ENCODE measurements at regions not wholly inside any gene's neighbourhood (a gene's known extent, or its start where the extent isn't known, plus 50 kb on each side); places are given as distances from the start of the nearest gene placed in this dataset.
A peak's percentile ranks its signal among the peaks of the same experiment; 100 is the strongest.
"Not testable (repeated sequence)": the region's sequence is repeated elsewhere in the genome, so short reads cannot be mapped to it uniquely, and the experiment has no call there.

- no CpG with 5 or more reads among the region's 3 CpGs for WGBS (ENCODE audit: insufficient coverage)
- Histone ChIP-seq H3K36me3 (ENCODE audit: control insufficient read depth, insufficient read depth, low read length) (no peaks in the 10 kb centered on the region), H3K4me1 (ENCODE audit: control insufficient read depth, insufficient read depth, low read length) (no peaks in the 10 kb centered on the region), H3K27me3 (ENCODE audit: control insufficient read depth, insufficient read depth, low read length) (no peaks in the 10 kb centered on the region), H3K9me3 (ENCODE audit: control insufficient read depth, insufficient read depth, low read length) (no peaks in the 10 kb centered on the region), H3K4me3 (ENCODE audit: low read depth, low read length) (no peak overlapping the region), H3K27ac (ENCODE audit: low read depth, low read length) (no peak overlapping the region)
- DNase-seq (ENCODE audit: low read depth in 4 of 6, low spot score in 6 of 6), result no peak
Observed at GRCh38 chr12:97982684-97983083, 520.1 kb downstream of the RMST start.

GRCh38 chr12:97983796-97984195, 521.2 kb downstream of the RMST start:
- H3K27me3 ChIP-seq (ENCODE audit: control insufficient read depth, insufficient read depth, low read length), result no peaks in the 10 kb centered on the region
- no peaks in the 10 kb centered on the region for H3K9me3 ChIP-seq (ENCODE audit: control insufficient read depth, insufficient read depth, low read length)
- H3K27ac ChIP-seq (ENCODE audit: low read depth, low read length), result no peak overlapping the region
- no peak for DNase-seq (ENCODE audit: low read depth in 4 of 6, low spot score in 6 of 6)
- H3K4me1 ChIP-seq (ENCODE audit: control insufficient read depth, insufficient read depth, low read length), result no peaks in the 10 kb centered on the region
- H3K4me3 ChIP-seq (ENCODE audit: low read depth, low read length), result no peak overlapping the region
- H3K36me3 ChIP-seq (ENCODE audit: control insufficient read depth, insufficient read depth, low read length), result no peaks in the 10 kb centered on the region
- WGBS (ENCODE audit: insufficient coverage), result 100% methylated on average over 2 of the region's 3 CpGs

- H3K27ac ChIP-seq (ENCODE audit: low read depth, low read length), result no peak overlapping the region
- no peaks in the 10 kb centered on the region for H3K4me1 ChIP-seq (ENCODE audit: control insufficient read depth, insufficient read depth, low read length)
- H3K4me3 ChIP-seq (ENCODE audit: low read depth, low read length), result no peak overlapping the region
- no CpG with 5 or more reads among the region's 2 CpGs for WGBS (ENCODE audit: insufficient coverage)
- H3K36me3 ChIP-seq (ENCODE audit: control insufficient read depth, insufficient read depth, low read length), result no peaks in the 10 kb centered on the region
- no peaks in the 10 kb centered on the region for H3K9me3 ChIP-seq (ENCODE audit: control insufficient read depth, insufficient read depth, low read length)
- no peak for DNase-seq (ENCODE audit: low read depth in 4 of 6, low spot score in 6 of 6)
- no peaks in the 10 kb centered on the region for H3K27me3 ChIP-seq (ENCODE audit: control insufficient read depth, insufficient read depth, low read length)
Observed at GRCh38 chr12:97984436-97984835, 521.8 kb downstream of the RMST start.

- 44% methylated on average over 3 of the region's 4 CpGs for WGBS (ENCODE audit: insufficient coverage)
- DNase-seq (ENCODE audit: low read depth in 4 of 6, low spot score in 6 of 6), result peak in 2 of 6 donors; percentile 64 to 96
- Histone ChIP-seq H3K27ac (ENCODE audit: low read depth, low read length) (no peak overlapping the region), H3K4me1 (ENCODE audit: control insufficient read depth, insufficient read depth, low read length) (no peaks in the 10 kb centered on the region), H3K27me3 (ENCODE audit: control insufficient read depth, insufficient read depth, low read length) (no peaks in the 10 kb centered on the region), H3K36me3 (ENCODE audit: control insufficient read depth, insufficient read depth, low read length) (no peaks in the 10 kb centered on the region), H3K9me3 (ENCODE audit: control insufficient read depth, insufficient read depth, low read length) (no peaks in the 10 kb centered on the region), H3K4me3 (ENCODE audit: low read depth, low read length) (no peak overlapping the region)
Observed at GRCh38 chr12:97984974-97985580, 522.5 kb downstream of the RMST start.

- no peak overlapping the region for H3K4me3 ChIP-seq (ENCODE audit: low read depth, low read length)
- DNase-seq (ENCODE audit: low read depth in 4 of 6, low spot score in 6 of 6), result no peak
- H3K27ac ChIP-seq (ENCODE audit: low read depth, low read length), result no peak overlapping the region
- WGBS (ENCODE audit: insufficient coverage), result 80% methylated on average over 2 of the region's 5 CpGs
- H3K9me3 ChIP-seq (ENCODE audit: control insufficient read depth, insufficient read depth, low read length), result no peaks in the 10 kb centered on the region
- H3K36me3 ChIP-seq (ENCODE audit: control insufficient read depth, insufficient read depth, low read length), result no peaks in the 10 kb centered on the region
- H3K27me3 ChIP-seq (ENCODE audit: control insufficient read depth, insufficient read depth, low read length), result no peaks in the 10 kb centered on the region
- H3K4me1 ChIP-seq (ENCODE audit: control insufficient read depth, insufficient read depth, low read length), result no peaks in the 10 kb centered on the region
Observed at GRCh38 chr12:97985834-97986233, 523.2 kb downstream of the RMST start.

DNA sequence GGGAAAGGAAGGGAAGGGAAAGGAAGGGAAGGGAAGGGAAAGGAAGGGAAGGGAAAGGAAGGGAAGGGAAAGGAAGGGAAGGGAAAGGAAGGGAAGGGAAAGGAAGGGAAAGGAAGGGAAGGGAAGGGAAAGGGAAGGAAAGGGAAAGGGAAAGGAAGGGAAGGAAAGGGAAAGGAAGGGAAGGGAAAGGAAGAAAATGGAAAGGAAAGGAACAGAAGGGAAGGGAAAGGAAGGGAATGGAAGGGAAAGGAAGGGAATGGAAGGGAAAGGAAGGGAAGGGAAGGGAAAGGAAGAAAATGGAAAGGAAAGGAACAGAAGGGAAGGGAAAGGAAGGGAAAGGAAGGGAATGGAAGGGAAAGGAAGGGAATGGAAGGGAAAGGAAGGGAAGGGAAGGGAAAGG, 526.0 kb downstream of the RMST start:
- H3K4me3 ChIP-seq (ENCODE audit: low read depth, low read length); DNase-seq (ENCODE audit: low read depth in 4 of 6, low spot score in 6 of 6); H3K27me3 ChIP-seq (ENCODE audit: control insufficient read depth, insufficient read depth, low read length); H3K9me3 ChIP-seq (ENCODE audit: control insufficient read depth, insufficient read depth, low read length); H3K36me3 ChIP-seq (ENCODE audit: control insufficient read depth, insufficient read depth, low read length); H3K27ac ChIP-seq (ENCODE audit: low read depth, low read length); H3K4me1 ChIP-seq (ENCODE audit: control insufficient read depth, insufficient read depth, low read length): not testable (repeated sequence)

DNA sequence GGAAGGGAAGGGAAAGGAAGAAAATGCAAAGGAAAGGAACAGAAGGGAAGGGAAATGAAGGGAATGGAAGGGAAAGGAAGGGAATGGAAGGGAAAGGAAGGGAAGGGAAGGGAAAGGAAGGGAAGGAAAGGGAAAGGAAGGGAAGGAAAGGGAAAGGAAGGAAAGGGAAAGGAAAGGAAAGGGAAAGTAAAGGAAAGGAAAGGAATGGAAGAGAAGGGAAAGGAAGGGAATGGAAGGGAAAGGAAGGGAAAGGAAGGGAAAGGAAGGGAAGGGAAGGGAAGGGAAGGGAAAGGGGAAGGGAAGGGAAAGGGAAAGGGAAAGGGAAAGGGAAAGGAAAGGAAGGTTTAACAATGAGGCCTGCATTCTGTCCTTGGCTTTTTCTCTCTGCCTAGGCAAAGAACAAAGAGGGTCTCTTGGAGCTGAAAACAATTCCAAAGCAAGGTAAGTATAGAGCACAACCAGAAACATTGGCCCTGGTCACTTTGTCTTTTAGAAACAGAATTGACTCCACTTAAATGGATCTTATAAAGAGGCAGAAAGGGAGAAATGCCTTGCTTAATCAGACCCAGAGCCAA, 525.9 kb upstream of the TMPO start:
- Histone ChIP-seq H3K27ac (ENCODE audit: low read depth, low read length) (no peak overlapping the region), H3K4me3 (ENCODE audit: low read depth, low read length) (no peak overlapping the region), H3K36me3 (ENCODE audit: control insufficient read depth, insufficient read depth, low read length) (no peaks in the 10 kb centered on the region), H3K9me3 (ENCODE audit: control insufficient read depth, insufficient read depth, low read length) (peaks cover 4% of the 10 kb centered on the region), H3K4me1 (ENCODE audit: control insufficient read depth, insufficient read depth, low read length) (no peaks in the 10 kb centered on the region), H3K27me3 (ENCODE audit: control insufficient read depth, insufficient read depth, low read length) (no peaks in the 10 kb centered on the region)
- DNase-seq (ENCODE audit: low read depth in 4 of 6, low spot score in 6 of 6), result no peak

DNA sequence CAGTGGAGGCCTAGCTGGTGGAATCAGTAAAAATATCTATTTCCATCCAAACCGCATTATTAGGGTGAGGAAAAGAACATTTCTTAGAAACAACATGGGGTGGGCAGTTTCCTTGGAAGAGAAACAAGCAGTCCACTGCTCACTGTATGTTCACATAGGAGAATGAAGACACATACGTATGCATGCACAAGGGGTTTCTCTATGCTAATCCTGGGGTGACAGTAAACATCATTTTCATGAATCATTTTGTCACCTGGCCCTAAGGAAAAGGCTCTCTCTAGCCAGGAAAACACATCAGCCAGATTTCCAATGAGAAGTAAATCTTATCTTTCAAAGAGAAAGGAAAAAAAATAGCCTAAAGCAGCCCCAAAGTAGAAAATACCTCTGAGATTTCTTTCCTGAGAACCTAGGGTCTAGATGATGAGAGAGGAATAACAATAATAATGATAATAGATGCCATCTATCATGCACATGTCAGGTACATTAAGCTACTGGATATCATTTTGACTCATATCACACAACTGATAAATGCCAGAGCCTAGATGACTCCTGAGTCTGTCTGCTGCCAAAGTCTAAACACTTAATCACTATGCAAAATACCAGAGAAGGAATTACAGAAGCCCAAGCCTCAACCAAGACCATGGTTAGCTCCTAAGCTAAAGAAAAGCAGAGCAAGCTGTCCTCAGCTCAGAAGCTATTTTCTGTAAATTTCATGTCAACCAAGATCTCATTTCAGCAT, 520.5 kb upstream of the TMPO start:
- Histone ChIP-seq H3K4me3 (ENCODE audit: low read depth, low read length) (no peak overlapping the region), H3K36me3 (ENCODE audit: control insufficient read depth, insufficient read depth, low read length) (no peaks in the 10 kb centered on the region), H3K27ac (ENCODE audit: low read depth, low read length) (no peak overlapping the region), H3K4me1 (ENCODE audit: control insufficient read depth, insufficient read depth, low read length) (no peaks in the 10 kb centered on the region), H3K9me3 (ENCODE audit: control insufficient read depth, insufficient read depth, low read length) (peaks cover 4% of the 10 kb centered on the region), H3K27me3 (ENCODE audit: control insufficient read depth, insufficient read depth, low read length) (no peaks in the 10 kb centered on the region)
- WGBS (ENCODE audit: insufficient coverage), result no CpG with 5 or more reads among the region's 2 CpGs
- DNase-seq (ENCODE audit: low read depth in 4 of 6, low spot score in 6 of 6), result no peak

- Histone ChIP-seq H3K27me3 (ENCODE audit: control insufficient read depth, insufficient read depth, low read length) (no peaks in the 10 kb centered on the region), H3K9me3 (ENCODE audit: control insufficient read depth, insufficient read depth, low read length) (peaks cover 4% of the 10 kb centered on the region), H3K4me1 (ENCODE audit: control insufficient read depth, insufficient read depth, low read length) (no peaks in the 10 kb centered on the region), H3K4me3 (ENCODE audit: low read depth, low read length) (no peak overlapping the region), H3K36me3 (ENCODE audit: control insufficient read depth, insufficient read depth, low read length) (no peaks in the 10 kb centered on the region), H3K27ac (ENCODE audit: low read depth, low read length) (no peak overlapping the region)
- no peak for DNase-seq (ENCODE audit: low read depth in 4 of 6, low spot score in 6 of 6)
- no CpG with 5 or more reads among the region's 2 CpGs for WGBS (ENCODE audit: insufficient coverage)
Observed at GRCh38 chr12:97995559-97995958, 519.8 kb upstream of the TMPO start.

DNA sequence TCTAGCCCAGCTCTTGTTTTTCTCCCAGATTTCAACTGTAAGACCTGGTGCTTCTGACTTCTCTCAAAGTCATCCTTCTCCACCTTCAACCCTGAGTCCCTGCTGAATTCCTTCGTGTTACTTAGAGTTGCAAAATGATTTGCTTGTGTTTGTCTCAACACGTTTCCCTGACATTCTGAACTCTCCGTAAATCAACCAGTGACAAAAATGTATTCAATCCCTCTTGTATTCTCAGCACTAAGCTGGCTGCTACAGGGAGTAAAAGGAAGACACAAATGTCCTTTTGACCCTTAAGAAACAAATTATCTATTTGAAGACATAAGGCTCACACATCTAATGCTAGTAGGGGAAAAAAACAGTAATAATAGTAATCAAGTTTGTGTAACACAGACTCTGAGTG, 514.0 kb upstream of the TMPO start:
- no peaks in the 10 kb centered on the region for H3K27me3 ChIP-seq (ENCODE audit: control insufficient read depth, insufficient read depth, low read length)
- 50% methylated on average over 2 of the region's 3 CpGs for WGBS (ENCODE audit: insufficient coverage)
- H3K27ac ChIP-seq (ENCODE audit: low read depth, low read length), result no peak overlapping the region
- H3K4me3 ChIP-seq (ENCODE audit: low read depth, low read length), result no peak overlapping the region
- no peaks in the 10 kb centered on the region for H3K36me3 ChIP-seq (ENCODE audit: control insufficient read depth, insufficient read depth, low read length)
- H3K4me1 ChIP-seq (ENCODE audit: control insufficient read depth, insufficient read depth, low read length), result no peaks in the 10 kb centered on the region
- H3K9me3 ChIP-seq (ENCODE audit: control insufficient read depth, insufficient read depth, low read length), result no peaks in the 10 kb centered on the region
- no peak for DNase-seq (ENCODE audit: low read depth in 4 of 6, low spot score in 6 of 6)
